A673 (cell line): ENCODE measurements at regions not wholly inside any gene's neighbourhood (a gene's known extent, or its start where the extent isn't known, plus 50 kb on each side); places are given as distances from the start of the nearest gene placed in this dataset.

Experiments
- BruUV-seq: library from RNA; stranded (reverse); fragments of 400-500 nt; replicated peaks from 2 replicates; lab custom pipeline; 2021; lab: Mats Ljungman, UMichigan
- CTCF ChIA-PET: fragments of 300-600 bp; sonication (Branson Sonifier 250); formaldehyde crosslinking; loops from one replicate; lab custom pipeline; 2022; ENCODE audit warnings: antibody characterized with exemption; lab: Charles Lee
- POLR2A ChIA-PET: fragments of 300-600 bp; sonication (Branson Sonifier 250); formaldehyde crosslinking; loops from one replicate; lab custom pipeline; 2022; ENCODE audit warnings: antibody characterized with exemption; ENCODE audit not compliant: low non-redundant PET; lab: Charles Lee
- DNase-seq: peaks from one replicate; pipeline ENCODE4 v3.0.0-alpha.2; 2015; ENCODE audit warnings: low spot score
- H3K27ac ChIP-seq: fragments of 200-600 bp; sonication (generic); 2 replicates; pipeline ENCODE4 v1.5.1; 2016; ENCODE audit warnings: mixed run types, low read depth, mild to moderate bottlenecking, mixed read lengths, antibody characterized with exemption, low read length; ENCODE audit not compliant: poor library complexity, severe bottlenecking
- H3K27me3 ChIP-seq: fragments of 200-600 bp; sonication (generic); replicated peaks from 2 replicates; pipeline ENCODE4 v1.6.1; 2017; ENCODE audit warnings: mixed run types, low read depth, mild to moderate bottlenecking, mixed read lengths, antibody characterized with exemption, low read length; ENCODE audit not compliant: insufficient read depth, poor library complexity
- H3K36me3 ChIP-seq: fragments of 200-600 bp; sonication (generic); 2 replicates; pipeline ENCODE4 v1.6.1; 2016; ENCODE audit warnings: mixed run types, mild to moderate bottlenecking, mixed read lengths, antibody characterized with exemption, low read length; ENCODE audit not compliant: insufficient read depth, poor library complexity, severe bottlenecking
- H3K4me1 ChIP-seq: fragments of 200-600 bp; sonication (generic); 2 replicates; pipeline ENCODE4 v1.6.1; 2017; ENCODE audit warnings: mixed run types, mild to moderate bottlenecking, mixed read lengths, antibody characterized with exemption, low read length; ENCODE audit not compliant: insufficient read depth, poor library complexity, severe bottlenecking
- H3K4me3 ChIP-seq: fragments of 200-600 bp; sonication (generic); 2 replicates; pipeline ENCODE4 v1.5.1; 2016; ENCODE audit warnings: low read depth, mixed run types, mild to moderate bottlenecking, mixed read lengths, low read length; ENCODE audit not compliant: poor library complexity, severe bottlenecking
- H3K9me3 ChIP-seq: fragments of 200-600 bp; sonication (generic); 2 replicates; pipeline ENCODE4 v1.6.1; 2016; ENCODE audit warnings: mixed run types, low read depth, mild to moderate bottlenecking, mixed read lengths, antibody characterized with exemption, low read length; ENCODE audit not compliant: poor library complexity, severe bottlenecking
- EZH2 ChIP-seq: fragments of 200-600 bp; sonication (generic); IDR thresholded peaks from 2 replicates; pipeline ENCODE4 v1.6.1; 2017; ENCODE audit warnings: borderline replicate concordance, low read depth, mild to moderate bottlenecking, mixed read lengths, antibody characterized with exemption, low read length; ENCODE audit not compliant: poor library complexity, severe bottlenecking
- intact Hi-C: fragments of 100-400 bp; cut with micrococcal nuclease; formaldehyde crosslinking; loops from one replicate; pipeline ENCODE4 v1.10.0; 2022; ENCODE audit not compliant: unreplicated experiment
- TF ChIP-seq, protein P1 (sequence below): fragments of 300-800, 200-600 bp; sonication (generic); conservative IDR thresholded peaks from 2 replicates; pipeline ENCODE4 v1.5.1; 2017; ENCODE audit warnings: low read depth, mild to moderate bottlenecking, antibody characterized with exemption, low read length, moderate library complexity, mixed read lengths

DNA sequence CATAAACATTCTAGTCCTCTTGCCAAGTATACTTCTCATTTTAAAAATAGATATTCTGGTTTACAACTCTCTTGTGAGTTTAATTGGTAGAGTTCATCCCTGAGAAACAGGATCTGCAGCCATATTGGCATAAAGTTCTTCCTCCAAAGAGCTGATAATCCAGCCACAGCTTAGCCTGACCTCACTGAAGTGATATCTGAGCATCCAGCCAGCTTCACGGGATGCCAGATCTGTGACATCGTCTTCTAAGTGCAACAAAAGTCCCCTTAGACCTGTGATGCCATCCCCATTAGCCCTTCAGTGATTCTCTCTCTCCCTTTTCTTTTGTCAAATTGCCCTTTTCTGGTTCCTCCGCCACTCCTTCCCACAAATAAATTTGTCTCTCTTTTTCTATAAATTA is 180.6 kb upstream of the STXBP5 start:
- Histone ChIP-seq H3K4me1 (no peaks in the 10 kb centered on the region), H3K4me3 (no peak overlapping the region), H3K27ac (no peak overlapping the region), H3K27me3 (no peaks in the 10 kb centered on the region), H3K9me3 (no peaks in the 10 kb centered on the region), H3K36me3 (no peaks in the 10 kb centered on the region)
- intact Hi-C loops = no loop called here
- no peak for DNase-seq
- ChIA-PET CTCF (no interaction called here), POLR2A (no interaction called here)
- no TSS peak for BruUV-seq
- no peak for TF ChIP-seq EZH2
- TF ChIP-seq, protein P1, sequence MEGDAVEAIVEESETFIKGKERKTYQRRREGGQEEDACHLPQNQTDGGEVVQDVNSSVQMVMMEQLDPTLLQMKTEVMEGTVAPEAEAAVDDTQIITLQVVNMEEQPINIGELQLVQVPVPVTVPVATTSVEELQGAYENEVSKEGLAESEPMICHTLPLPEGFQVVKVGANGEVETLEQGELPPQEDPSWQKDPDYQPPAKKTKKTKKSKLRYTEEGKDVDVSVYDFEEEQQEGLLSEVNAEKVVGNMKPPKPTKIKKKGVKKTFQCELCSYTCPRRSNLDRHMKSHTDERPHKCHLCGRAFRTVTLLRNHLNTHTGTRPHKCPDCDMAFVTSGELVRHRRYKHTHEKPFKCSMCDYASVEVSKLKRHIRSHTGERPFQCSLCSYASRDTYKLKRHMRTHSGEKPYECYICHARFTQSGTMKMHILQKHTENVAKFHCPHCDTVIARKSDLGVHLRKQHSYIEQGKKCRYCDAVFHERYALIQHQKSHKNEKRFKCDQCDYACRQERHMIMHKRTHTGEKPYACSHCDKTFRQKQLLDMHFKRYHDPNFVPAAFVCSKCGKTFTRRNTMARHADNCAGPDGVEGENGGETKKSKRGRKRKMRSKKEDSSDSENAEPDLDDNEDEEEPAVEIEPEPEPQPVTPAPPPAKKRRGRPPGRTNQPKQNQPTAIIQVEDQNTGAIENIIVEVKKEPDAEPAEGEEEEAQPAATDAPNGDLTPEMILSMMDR = no peak

DNA sequence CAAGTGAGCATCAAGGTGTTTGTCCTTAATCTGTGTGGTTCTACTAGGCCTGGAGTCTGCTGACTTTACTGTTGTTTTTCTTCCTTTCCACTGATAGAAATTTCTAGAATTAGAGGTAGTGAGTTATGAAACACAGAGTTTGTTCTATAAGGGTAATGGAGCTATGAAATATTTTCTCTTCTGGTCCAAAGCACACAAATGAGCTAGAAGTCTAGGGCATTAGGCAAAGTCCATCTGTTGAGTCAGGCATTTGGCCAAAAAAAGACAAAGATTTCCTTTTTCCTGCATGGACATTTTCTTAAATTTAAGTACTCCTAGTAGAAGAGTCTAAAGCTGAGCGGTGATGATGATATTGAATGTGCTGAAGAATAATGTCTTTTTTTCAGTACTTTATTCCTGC is 174.3 kb upstream of the STXBP5 start:
- DNase-seq = no peak
- POLR2A ChIA-PET = no interaction called here
- intact Hi-C loops = no loop called here
- Histone ChIP-seq H3K4me1 (no peaks in the 10 kb centered on the region), H3K4me3 (no peak overlapping the region), H3K27me3 (no peaks in the 10 kb centered on the region), H3K9me3 (no peaks in the 10 kb centered on the region), H3K27ac (no peak overlapping the region), H3K36me3 (no peaks in the 10 kb centered on the region)
- BruUV-seq = no TSS peak
- TF ChIP-seq EZH2 = no peak
- TF ChIP-seq, protein P1 = no peak
- CTCF ChIA-PET = no interaction called here

DNA sequence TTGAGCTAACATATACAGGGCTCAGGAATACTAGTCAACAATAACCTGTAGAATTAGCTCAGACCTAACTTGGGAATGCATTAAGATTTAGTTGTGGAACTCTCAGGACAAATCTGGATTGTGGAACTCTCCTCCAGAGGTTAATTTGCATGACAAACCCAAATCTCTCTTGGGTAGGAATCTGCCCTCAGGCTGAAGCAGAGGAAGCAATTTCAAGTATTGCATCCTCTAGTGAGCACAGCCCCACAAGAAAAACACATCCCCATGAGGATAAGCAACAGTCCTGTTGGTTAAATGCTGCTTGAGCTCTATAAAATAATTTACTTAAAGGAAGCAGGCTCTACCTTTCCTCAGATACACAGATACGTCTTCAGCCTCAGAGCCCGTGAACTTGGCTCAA is 170.9 kb upstream of the STXBP5 start:
- Histone ChIP-seq H3K4me3 (no peak overlapping the region), H3K4me1 (no peaks in the 10 kb centered on the region), H3K27me3 (no peaks in the 10 kb centered on the region), H3K9me3 (no peaks in the 10 kb centered on the region), H3K36me3 (no peaks in the 10 kb centered on the region), H3K27ac (no peak overlapping the region)
- ChIA-PET POLR2A (no interaction called here), CTCF (no interaction called here)
- no peak for TF ChIP-seq EZH2
- TF ChIP-seq, protein P1 = no peak
- intact Hi-C loops = no loop called here
- no peak for DNase-seq
- BruUV-seq = no TSS peak
